HEK293 (cell line): ENCODE measurements at regions not wholly inside any gene's neighbourhood (a gene's known extent, or its start where the extent isn't known, plus 50 kb on each side); places are given as distances from the start of the nearest gene placed in this dataset.

Source experiments
- GFI1B ChIP-seq: fragments of 450-650 bp; formaldehyde crosslinking; IDR thresholded peaks from 2 replicates; pipeline ENCODE4 v1.5.1; 2016; ENCODE audit warnings: missing biosample characterization, missing genetic modification characterization
- GLI4 ChIP-seq: fragments of 450-650 bp; formaldehyde crosslinking; IDR thresholded peaks from 2 replicates; pipeline ENCODE4 v1.5.1; 2016; ENCODE audit warnings: missing biosample characterization, missing genetic modification characterization
- KLF1 ChIP-seq: fragments of 450-650 bp; formaldehyde crosslinking; IDR thresholded peaks from 2 replicates; pipeline ENCODE4 v1.5.1; 2016; ENCODE audit warnings: missing biosample characterization, missing genetic modification characterization
- KLF16 ChIP-seq: fragments of 450-650 bp; formaldehyde crosslinking; IDR thresholded peaks from 2 replicates; pipeline ENCODE4 v1.5.1; 2017; ENCODE audit warnings: missing biosample characterization, missing genetic modification characterization
- ZNF133 ChIP-seq: fragments of 450-650 bp; formaldehyde crosslinking; IDR thresholded peaks from 2 replicates; pipeline ENCODE4 v1.5.1; 2016; ENCODE audit warnings: missing biosample characterization, missing genetic modification characterization
- ZNF416 ChIP-seq: fragments of 450-650 bp; formaldehyde crosslinking; IDR thresholded peaks from 2 replicates; pipeline ENCODE4 v1.5.1; 2016; ENCODE audit warnings: missing biosample characterization, missing genetic modification characterization
- ZNF423 ChIP-seq: fragments of 450-650 bp; formaldehyde crosslinking; IDR thresholded peaks from 2 replicates; pipeline ENCODE4 v1.5.1; 2016; ENCODE audit warnings: missing biosample characterization, missing genetic modification characterization
- ZNF830 ChIP-seq: fragments of 450-650 bp; IDR thresholded peaks from 2 replicates; pipeline ENCODE4 v1.5.0; 2018; ENCODE audit warnings: missing biosample characterization, missing genetic modification characterization, low read depth, mild to moderate bottlenecking, moderate library complexity
- TF ChIP-seq, protein P1 (sequence below): fragments of 450-650 bp; formaldehyde crosslinking; IDR thresholded peaks from 2 replicates; pipeline ENCODE4 v1.5.1; 2016; ENCODE audit warnings: missing biosample characterization, missing genetic modification characterization
- TF ChIP-seq, protein P2 (sequence below): fragments of 450-650 bp; formaldehyde crosslinking; IDR thresholded peaks from 2 replicates; pipeline ENCODE4 v1.5.1; 2016; ENCODE audit warnings: missing biosample characterization, missing genetic modification characterization
- TF ChIP-seq, protein P3 (sequence below): fragments of 450-650 bp; formaldehyde crosslinking; IDR thresholded peaks from 2 replicates; pipeline ENCODE4 v1.5.1; 2016; ENCODE audit warnings: missing biosample characterization, missing genetic modification characterization

DNA sequence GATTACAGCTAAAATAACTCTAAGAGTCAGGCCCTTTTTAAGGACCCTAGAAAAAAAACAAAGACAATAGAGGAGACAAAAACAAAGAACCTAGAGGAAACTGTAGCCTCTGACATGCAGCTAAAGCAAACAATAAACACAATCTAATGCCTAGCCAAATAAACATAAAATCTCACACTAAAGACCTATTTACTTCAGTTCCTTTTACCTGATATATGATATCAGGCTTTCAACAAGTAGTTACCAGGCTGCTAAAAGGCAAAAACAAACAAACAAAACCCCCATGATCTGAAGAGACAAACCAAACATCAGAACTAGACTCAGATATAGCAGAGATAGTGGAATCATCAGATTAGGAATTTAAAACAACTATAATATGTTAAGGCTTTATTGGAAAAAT, 226.5 kb upstream of the POU5F2 start:
- TF ChIP-seq, protein P1, sequence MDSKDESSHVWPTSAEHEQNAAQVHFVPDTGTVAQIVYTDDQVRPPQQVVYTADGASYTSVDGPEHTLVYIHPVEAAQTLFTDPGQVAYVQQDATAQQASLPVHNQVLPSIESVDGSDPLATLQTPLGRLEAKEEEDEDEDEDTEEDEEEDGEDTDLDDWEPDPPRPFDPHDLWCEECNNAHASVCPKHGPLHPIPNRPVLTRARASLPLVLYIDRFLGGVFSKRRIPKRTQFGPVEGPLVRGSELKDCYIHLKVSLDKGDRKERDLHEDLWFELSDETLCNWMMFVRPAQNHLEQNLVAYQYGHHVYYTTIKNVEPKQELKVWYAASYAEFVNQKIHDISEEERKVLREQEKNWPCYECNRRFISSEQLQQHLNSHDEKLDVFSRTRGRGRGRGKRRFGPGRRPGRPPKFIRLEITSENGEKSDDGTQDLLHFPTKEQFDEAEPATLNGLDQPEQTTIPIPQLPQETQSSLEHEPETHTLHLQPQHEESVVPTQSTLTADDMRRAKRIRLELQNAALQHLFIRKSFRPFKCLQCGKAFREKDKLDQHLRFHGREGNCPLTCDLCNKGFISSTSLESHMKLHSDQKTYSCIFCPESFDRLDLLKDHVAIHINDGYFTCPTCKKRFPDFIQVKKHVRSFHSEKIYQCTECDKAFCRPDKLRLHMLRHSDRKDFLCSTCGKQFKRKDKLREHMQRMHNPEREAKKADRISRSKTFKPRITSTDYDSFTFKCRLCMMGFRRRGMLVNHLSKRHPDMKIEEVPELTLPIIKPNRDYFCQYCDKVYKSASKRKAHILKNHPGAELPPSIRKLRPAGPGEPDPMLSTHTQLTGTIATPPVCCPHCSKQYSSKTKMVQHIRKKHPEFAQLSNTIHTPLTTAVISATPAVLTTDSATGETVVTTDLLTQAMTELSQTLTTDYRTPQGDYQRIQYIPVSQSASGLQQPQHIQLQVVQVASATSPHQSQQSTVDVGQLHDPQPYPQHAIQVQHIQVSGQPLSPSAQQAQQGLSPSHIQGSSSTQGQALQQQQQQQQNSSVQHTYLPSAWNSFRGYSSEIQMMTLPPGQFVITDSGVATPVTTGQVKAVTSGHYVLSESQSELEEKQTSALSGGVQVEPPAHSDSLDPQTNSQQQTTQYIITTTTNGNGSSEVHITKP (tag by site-specific recombination), result no peak
- TF ChIP-seq ZNF423 (tag by site-specific recombination) (no peak), ZNF416 (no peak), GLI4 (no peak), GFI1B (tag by site-specific recombination) (peak; percentile 52; the same call in 1 of the 2 replicates), ZNF133 (tag by site-specific recombination) (no peak), ZNF830 (tag by site-specific recombination) (no peak), KLF1 (tag by site-specific recombination) (no peak; the same call in 1 of the 2 replicates), KLF16 (tag by site-specific recombination) (no peak)
- TF ChIP-seq, protein P2, sequence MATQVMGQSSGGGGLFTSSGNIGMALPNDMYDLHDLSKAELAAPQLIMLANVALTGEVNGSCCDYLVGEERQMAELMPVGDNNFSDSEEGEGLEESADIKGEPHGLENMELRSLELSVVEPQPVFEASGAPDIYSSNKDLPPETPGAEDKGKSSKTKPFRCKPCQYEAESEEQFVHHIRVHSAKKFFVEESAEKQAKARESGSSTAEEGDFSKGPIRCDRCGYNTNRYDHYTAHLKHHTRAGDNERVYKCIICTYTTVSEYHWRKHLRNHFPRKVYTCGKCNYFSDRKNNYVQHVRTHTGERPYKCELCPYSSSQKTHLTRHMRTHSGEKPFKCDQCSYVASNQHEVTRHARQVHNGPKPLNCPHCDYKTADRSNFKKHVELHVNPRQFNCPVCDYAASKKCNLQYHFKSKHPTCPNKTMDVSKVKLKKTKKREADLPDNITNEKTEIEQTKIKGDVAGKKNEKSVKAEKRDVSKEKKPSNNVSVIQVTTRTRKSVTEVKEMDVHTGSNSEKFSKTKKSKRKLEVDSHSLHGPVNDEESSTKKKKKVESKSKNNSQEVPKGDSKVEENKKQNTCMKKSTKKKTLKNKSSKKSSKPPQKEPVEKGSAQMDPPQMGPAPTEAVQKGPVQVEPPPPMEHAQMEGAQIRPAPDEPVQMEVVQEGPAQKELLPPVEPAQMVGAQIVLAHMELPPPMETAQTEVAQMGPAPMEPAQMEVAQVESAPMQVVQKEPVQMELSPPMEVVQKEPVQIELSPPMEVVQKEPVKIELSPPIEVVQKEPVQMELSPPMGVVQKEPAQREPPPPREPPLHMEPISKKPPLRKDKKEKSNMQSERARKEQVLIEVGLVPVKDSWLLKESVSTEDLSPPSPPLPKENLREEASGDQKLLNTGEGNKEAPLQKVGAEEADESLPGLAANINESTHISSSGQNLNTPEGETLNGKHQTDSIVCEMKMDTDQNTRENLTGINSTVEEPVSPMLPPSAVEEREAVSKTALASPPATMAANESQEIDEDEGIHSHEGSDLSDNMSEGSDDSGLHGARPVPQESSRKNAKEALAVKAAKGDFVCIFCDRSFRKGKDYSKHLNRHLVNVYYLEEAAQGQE (tag by site-specific recombination), result no peak
- TF ChIP-seq, protein P3, sequence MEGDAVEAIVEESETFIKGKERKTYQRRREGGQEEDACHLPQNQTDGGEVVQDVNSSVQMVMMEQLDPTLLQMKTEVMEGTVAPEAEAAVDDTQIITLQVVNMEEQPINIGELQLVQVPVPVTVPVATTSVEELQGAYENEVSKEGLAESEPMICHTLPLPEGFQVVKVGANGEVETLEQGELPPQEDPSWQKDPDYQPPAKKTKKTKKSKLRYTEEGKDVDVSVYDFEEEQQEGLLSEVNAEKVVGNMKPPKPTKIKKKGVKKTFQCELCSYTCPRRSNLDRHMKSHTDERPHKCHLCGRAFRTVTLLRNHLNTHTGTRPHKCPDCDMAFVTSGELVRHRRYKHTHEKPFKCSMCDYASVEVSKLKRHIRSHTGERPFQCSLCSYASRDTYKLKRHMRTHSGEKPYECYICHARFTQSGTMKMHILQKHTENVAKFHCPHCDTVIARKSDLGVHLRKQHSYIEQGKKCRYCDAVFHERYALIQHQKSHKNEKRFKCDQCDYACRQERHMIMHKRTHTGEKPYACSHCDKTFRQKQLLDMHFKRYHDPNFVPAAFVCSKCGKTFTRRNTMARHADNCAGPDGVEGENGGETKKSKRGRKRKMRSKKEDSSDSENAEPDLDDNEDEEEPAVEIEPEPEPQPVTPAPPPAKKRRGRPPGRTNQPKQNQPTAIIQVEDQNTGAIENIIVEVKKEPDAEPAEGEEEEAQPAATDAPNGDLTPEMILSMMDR (tag by site-specific recombination), result no peak
